GM12878 (cell line): ENCODE measurements at regions not wholly inside any gene's neighbourhood (a gene's known extent, or its start where the extent isn't known, plus 50 kb on each side); places are given as distances from the start of the nearest gene placed in this dataset.

ENCODE experiments used
- CBX5 ChIP-seq: sonication (generic); IDR thresholded peaks from 2 replicates; pipeline ENCODE4 v1.6.1; 2016; ENCODE audit warnings: low read depth, moderate library complexity, mild to moderate bottlenecking, inconsistent platforms
- EZH2 ChIP-seq: IDR thresholded peaks from 2 replicates; pipeline ENCODE4 v1.6.1; 2012; ENCODE audit warnings: low read depth, mild to moderate bottlenecking, control low read depth, inconsistent platforms, low read length, borderline replicate concordance; ENCODE audit not compliant: control insufficient read depth
- MXI1 ChIP-seq: fragments of 150-350 bp; IDR thresholded peaks from 2 replicates; pipeline ENCODE4 v1.6.1; 2011; ENCODE audit warnings: low read depth, mild to moderate bottlenecking, inconsistent platforms, low read length, improper control_type of control experiment
- SUZ12 ChIP-seq: fragments of 200-600 bp; sonication (generic); IDR thresholded peaks from one replicate; pipeline ENCODE4 v1.6.1; 2018; ENCODE audit warnings: antibody characterized with exemption, mild to moderate bottlenecking; ENCODE audit not compliant: unreplicated experiment
- TF ChIP-seq, protein P1 (sequence below): IDR thresholded peaks from 2 replicates; pipeline ENCODE4 v1.6.1; 2011; ENCODE audit warnings: low read depth, mild to moderate bottlenecking, low read length, moderate library complexity, borderline replicate concordance; ENCODE audit errors: extremely low read depth

DNA sequence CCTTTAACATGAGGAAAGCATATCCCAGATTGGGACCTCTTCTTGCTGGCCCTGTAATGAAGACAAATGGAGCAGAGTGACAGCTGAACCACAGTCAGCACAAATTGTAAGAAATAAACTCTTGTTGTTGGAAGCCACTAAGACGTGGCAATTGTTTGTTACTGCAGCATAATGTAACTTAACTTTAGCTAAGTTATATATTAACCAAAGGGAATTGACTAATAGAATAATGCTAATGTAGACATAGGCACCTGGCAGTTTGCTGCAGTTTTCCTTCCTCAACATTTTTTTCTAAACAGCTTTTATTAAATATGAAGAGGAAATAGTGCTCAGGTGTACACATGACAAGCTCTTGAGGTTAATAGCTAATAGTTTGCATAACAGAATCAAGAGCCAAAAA lies 300.7 kb upstream of the SLC30A5 start:
- TF ChIP-seq MXI1, result no peak
- TF ChIP-seq CBX5, result no peak
- TF ChIP-seq, protein P1, sequence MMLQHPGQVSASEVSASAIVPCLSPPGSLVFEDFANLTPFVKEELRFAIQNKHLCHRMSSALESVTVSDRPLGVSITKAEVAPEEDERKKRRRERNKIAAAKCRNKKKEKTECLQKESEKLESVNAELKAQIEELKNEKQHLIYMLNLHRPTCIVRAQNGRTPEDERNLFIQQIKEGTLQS, result no peak
- TF ChIP-seq EZH2, result no peak
- TF ChIP-seq SUZ12, result no peak
